HL-60/S4 (cell line): ENCODE measurements at regions not wholly inside any gene's neighbourhood (a gene's known extent, or its start where the extent isn't known, plus 50 kb on each side); places are given as distances from the start of the nearest gene placed in this dataset.

Experiments used
- in situ Hi-C: fragments of 300-500 bp; cut with MboI; formaldehyde crosslinking; loops from 2 replicates; pipeline ENCODE4 v1.14.3; 2022; ENCODE audit warnings: low sequenced_read_pairs

- in situ Hi-C loops = no loop called here
Measured at GRCh38 chr3:72135636-72136035, 350.7 kb upstream of the PROK2 start.

DNA sequence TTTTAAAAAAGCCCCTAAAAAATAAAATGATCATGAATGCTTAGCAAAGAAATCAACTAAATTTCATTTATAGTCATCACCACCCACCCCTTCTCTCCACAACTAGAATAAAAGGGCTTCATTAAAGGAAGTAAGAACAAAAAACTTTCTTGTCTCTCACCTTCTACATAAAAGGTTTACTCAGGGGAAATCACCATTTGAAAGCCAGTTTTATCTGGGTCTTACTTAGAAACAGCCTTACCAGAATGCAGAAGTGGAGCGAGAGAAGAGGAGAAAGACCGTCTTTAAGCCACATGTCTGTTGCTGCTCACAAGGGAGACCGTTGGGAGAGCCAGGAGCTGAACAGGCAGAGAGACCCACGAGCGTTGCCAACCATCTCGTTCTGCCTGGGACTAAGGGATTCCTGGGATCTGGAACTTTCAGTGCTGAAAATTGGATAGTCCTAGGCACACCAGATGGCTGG is 350.1 kb upstream of the PROK2 start:
- in situ Hi-C loops = no loop called here

DNA sequence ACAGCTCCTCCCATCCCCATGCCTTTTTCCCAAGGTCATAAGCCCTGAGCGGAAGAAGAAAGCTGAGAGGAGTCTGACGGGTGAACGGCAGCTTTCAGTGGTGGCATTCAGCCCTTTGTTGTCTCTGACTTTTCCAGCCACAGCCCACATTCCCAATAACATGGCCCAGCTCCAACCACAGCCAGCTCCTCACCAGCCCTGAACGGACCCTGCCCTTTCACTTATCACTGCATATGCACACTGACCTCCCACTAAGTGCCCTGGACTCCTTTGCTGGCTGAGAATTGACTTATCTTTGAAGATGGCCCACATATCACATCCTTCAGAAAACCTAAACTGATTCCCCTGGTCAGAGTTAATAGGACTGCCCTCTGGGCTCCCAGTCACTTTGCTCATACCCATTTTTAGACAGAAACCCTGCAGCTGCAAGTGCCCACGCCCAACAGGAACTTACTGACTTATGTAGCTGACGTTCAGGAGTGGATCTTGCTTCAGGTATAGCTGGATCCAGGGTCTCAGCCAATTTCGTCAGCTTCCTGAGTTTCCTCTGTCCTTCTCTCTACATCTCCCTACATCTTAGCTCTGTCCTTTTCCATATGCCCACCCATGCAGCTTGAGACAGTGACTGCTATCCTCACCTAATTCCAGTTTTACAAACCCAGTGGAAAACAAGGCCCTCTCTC is 348.5 kb upstream of the PROK2 start:
- in situ Hi-C loops = no loop called here

- in situ Hi-C loops = no loop called here
Measured at GRCh38 chr3:72131899-72132298, 347.0 kb upstream of the PROK2 start.

- in situ Hi-C loops = no loop called here
Measured at GRCh38 chr3:72130565-72130964, 345.6 kb upstream of the PROK2 start.

GRCh38 chr3:72129501-72130094 is 344.6 kb upstream of the PROK2 start:
- in situ Hi-C loops = no loop called here

- in situ Hi-C loops = no loop called here
Measured at GRCh38 chr3:72128921-72129320, 344.0 kb upstream of the PROK2 start.

DNA sequence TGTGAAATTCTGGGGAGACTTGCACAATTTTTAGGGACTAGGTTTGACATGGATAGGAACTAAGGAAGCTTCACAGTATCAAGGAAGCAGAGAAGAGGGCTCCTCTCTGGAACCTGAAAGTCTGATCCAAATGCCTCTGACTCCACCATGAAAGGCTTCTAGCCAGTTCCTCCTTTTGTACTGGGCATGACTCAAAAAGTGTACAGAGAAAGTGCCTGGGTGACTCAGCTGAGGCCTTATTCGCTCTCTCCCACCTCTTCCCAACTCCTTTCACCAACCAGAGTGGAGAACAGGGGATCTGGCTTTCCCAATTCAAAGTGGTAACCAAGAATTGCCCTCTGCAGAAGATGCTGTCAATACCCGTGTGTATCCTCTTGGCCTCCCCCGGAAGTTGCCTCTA is 342.9 kb upstream of the PROK2 start:
- in situ Hi-C loops = no loop called here

- in situ Hi-C loops = no loop called here
Measured at GRCh38 chr3:72127224-72127612, 342.3 kb upstream of the PROK2 start.

DNA sequence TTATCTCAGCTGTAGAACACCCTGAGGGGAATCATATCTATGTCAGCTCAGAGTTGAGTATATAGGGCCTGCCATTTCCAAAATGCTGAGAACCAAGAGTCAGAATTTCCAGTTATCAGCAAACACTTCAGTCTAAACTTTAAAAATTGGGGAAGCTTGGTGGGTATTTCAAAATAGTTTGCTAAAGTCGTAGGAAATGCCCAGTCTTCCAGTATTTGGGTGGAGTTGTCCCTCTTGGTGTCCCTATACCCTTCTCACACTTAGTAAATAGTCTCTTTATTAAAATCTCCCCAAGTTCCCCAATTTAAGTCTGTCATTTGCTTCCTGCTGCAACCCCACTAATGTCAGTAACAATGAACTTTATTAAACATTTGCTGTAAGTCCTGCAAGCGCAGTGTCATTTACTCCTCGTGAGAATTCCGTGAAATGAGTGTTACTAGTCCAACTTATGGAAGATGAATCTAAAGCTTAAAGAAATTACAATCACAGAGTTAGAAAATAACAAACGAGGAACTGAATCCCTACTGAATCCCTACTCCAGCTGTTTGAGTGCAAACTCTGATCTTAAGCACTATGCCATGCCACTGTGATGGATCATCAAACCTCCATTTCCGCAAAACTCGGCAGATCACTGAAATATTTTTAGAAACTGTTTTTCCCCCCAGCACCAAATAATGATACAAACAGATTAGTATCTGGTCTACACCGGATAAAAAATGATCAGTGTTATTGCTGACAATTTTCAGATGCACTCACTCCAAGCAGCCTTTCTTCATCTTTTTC is 341.7 kb upstream of the PROK2 start:
- in situ Hi-C loops = no loop called here

DNA sequence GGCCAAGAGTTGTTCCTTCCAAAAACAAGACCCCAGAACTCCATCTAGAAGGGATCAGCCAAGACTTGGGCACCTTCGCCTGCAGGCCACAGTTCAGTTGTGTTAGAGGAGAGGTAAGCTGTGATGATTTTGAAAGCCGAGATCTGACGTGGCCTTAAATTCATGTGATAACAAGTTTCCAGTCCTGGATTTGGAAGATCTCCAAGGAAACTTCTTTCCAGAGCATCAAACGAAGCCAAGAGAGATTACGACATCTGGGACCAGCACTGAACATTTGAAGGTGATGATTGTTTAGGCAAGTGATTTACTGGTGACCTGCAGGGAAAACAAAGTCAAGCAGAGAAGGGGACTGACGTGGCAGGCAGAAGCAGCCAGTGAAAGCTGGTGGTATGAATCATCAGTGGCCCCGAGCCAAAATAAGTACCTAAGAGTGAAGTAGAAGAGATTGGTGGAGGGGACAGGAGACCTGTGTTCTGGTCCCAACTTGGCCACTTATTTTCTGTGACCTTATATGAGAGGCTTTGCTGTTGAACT is 339.0 kb upstream of the PROK2 start:
- in situ Hi-C loops = no loop called here

DNA sequence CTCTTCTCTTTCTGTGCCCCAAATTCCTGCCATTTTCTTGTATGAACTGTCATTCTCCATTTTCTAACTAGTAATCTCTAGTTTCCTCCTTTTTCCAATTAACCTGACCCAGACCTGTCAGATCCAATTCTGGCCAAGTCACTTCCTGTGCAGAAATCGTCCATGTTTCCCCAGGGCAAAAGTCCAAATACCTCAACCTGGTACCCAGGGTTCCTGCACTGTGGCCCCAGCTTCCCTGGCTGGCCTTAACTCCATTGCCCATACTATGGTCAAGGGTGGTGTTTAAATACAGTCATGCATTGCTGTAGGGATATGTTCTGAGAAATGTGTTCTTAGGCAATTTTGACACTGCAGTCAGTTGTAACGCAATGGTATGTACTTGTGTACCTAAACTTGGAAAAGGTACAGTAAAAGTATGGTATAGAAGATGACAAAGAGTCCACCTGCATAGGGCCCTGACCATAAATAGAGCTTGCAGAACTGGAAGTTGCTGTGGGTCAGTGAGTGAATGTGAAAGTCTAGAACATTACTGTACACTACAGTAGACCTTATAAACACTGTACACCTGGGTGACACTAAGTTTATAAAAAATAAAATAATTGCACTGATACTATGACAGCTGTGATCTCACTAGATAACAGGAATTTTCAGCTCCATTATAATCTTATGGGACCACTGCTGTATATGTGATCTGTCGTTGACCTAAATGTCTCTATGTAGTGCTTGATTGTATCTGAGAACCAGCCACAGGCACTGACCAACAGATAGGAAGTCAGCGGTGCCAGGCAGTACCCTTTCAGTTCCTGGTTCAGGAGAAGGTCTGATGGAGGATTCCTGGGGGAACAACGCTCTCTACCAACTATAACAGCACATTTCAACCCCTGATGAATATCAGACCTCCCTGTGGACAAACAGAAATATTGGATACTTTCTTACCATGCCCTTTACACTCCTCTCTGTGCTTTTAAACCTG is 336.1 kb upstream of the PROK2 start:
- in situ Hi-C loops = no loop called here

- in situ Hi-C loops = no loop called here
Measured at GRCh38 chr3:72120039-72120438, 335.1 kb upstream of the PROK2 start.

- in situ Hi-C loops = no loop called here
Measured at GRCh38 chr3:72118628-72119027, 333.7 kb upstream of the PROK2 start.

DNA sequence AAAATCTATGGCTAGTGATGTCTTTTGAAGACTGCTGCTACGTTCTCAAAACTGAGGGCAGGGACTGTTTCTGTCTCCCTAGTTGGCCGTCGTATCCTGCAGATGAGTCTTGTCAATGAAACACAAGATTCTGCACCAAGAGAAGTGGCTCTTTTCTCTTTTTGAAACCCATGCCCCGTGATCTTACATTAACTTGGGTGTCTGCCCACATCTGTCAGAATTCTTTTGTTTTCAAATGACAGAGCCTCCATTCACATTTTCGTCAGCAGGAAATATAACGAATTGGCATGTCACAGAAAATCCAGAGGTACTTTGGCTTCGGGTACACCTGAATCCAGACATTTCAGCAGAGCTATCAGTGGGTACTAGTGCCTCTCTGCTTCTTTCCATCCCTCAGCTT is 331.3 kb upstream of the PROK2 start:
- in situ Hi-C loops = no loop called here

GRCh38 chr3:72115307-72115706 is 330.4 kb upstream of the PROK2 start:
- in situ Hi-C loops = no loop called here

DNA sequence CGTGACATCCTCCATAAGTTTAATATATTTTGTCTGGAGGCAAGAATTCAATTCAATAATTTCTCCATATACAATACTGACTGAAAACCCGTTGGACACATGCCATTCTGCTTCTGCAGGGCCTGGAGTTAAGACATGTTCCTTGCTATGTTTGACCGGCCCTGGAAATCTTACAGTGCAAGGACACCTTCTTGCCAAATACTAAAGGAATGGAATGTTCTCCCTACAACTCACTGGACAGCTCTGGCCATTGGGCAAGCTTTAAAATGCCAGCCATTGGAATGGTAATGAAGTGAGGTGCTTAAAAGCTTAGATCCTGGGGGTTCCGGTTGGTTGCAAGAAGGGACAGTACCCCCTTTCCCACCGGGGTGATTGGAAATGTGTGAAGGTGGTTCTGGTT is 329.8 kb upstream of the PROK2 start:
- in situ Hi-C loops = no loop called here

- in situ Hi-C loops = no loop called here
Measured at GRCh38 chr3:72113964-72114363, 329.0 kb upstream of the PROK2 start.

DNA sequence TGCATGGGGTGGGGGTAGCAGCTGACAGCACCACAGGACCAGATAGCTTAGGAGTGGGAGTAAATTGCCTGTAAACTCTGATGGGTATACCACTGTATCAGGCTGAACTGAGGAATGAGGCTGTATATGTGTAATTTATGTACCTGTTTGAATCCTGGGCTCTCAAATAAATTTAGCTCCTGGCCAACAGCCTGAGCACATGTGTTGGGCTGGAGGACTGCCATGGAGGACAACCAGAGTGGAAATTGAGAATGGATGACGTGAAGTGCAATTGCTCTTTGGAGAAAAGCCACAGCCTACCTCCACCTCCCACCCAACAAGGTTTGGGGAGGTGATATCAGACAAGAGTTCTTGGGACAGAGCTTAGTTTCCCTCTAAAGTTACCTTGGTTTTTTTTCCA is 328.6 kb upstream of the PROK2 start:
- in situ Hi-C loops = no loop called here

GRCh38 chr3:72112435-72112834 is 327.5 kb upstream of the PROK2 start:
- in situ Hi-C loops = no loop called here
